HT1080 (cell line): ENCODE measurements at regions not wholly inside any gene's neighbourhood (a gene's known extent, or its start where the extent isn't known, plus 50 kb on each side); places are given as distances from the start of the nearest gene placed in this dataset.

ENCODE experiments used
- DNase-seq: peaks from one replicate; pipeline ENCODE4 v3.0.0-alpha.2; 2015; ENCODE audit warnings: low read depth

GRCh38 chr4:3705236-3705987, 60.8 kb upstream of the ADRA2C start:
- DNase-seq = no peak

DNA sequence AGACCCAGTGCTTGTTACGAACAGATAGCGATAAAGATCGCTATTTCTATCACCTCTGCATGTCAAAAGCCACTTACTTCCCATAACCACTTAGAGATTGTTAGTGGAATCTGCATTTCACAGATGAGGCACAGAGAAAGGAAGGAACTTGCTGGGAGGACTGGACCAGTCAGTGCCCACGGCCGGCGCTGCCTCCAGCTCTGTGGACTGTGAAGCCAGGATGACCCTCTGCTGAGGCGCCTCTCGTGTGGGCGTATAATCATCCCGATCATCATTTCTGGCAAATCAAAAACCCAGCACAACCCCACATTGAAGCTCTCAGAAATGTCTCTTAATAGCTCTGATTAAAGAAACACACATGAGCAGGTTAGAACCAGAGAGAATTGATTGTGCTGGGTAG, 61.5 kb upstream of the ADRA2C start:
- DNase-seq = no peak

GRCh38 chr4:3703677-3704521, 62.3 kb upstream of the ADRA2C start:
- no peak for DNase-seq

GRCh38 chr4:3703343-3703676, 62.9 kb upstream of the ADRA2C start:
- DNase-seq = no peak

GRCh38 chr4:3702561-3703221, 63.5 kb upstream of the ADRA2C start:
- no peak for DNase-seq

GRCh38 chr4:3701736-3702560, 64.2 kb upstream of the ADRA2C start:
- no peak for DNase-seq

DNA sequence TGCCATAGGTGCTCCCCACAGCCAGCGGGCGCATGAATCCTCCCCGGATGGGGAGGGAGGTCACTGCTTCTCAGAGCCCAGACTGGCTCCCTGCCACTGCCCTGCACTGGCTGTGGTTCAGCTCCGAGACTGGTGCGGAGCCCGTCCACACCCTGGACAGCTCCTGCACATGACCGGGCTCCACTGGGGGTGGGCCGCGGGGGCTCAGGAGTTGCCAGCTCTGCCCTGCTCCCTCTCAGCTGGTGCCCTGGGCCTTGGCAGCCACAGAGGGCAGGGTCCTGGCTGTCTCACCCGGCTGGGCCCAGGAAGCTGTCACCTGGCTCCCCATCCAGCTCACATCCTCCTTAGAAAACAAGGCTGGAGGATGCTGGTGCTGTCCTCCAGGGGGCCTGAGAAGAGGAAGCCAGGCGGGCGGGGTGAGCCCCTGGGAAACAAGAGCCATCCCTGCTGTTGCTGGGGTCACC, 64.9 kb upstream of the ADRA2C start:
- DNase-seq = no peak

DNA sequence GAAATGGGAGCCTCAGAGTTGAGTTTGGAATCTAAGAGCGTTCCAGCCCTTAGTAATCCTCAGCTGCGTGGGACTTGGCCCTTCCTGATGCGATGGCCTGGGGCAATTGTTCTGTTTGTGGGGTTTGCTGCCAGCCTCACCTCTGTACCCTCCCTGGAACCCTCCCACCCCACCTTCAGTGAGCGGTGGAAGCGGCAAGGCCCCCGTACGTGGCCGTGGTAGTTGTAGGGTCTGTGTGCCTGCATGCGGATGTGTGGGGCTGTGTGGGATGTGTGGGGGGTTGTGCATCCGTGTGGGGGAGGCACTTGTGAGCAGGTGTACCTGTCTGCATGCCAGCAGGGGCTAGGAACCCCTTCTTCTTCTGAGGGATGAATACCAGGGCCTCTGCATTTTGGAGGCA, 65.4 kb upstream of the ADRA2C start:
- DNase-seq = no peak

DNA sequence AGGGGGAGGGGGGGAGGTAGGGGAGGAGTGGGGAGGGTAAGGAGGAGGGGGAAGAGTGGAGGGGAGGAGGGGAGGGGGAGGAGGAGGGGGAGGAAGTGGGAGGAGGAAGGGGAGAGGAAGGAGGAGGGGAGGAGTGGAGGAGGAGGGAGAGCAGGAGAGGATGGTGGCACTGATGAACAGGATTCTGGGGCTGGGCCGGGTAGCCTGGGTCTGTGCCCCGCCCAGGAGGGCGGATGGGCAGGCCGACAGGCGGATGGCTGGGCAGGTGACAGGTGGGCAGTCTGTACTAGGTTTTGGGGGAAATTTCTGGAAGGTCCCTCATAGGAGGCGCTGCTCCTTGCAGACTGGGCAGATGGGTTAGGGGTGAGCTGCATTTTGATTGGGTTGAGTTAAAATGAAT, 66.0 kb upstream of the ADRA2C start:
- DNase-seq = no peak

- DNase-seq = no peak
Measured at GRCh38 chr4:3699678-3700077, 66.5 kb upstream of the ADRA2C start.

- DNase-seq = no peak
Measured at GRCh38 chr4:3699261-3699660, 66.9 kb upstream of the ADRA2C start.

DNA sequence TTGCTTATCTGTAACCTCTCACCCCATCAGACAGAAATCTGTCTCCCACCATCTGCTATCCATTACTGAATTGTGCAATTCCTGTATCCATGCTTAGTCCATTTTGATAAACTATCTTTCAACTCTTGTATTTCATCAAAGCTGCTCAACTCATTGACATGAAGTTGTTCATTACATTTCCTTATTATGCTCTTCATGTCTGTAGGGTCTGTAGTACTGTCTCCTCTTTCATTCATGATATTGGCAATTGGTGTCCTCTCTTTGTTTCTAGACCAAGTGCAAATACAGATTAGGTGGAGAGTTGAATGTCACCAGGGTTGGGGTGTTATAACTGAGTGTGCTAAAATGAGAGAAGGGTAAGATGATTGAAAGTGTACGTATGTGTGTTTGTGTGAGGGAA, 69.2 kb upstream of the ADRA2C start:
- DNase-seq = no peak

GRCh38 chr4:3690551-3691152, 75.5 kb upstream of the ADRA2C start:
- no peak for DNase-seq

DNA sequence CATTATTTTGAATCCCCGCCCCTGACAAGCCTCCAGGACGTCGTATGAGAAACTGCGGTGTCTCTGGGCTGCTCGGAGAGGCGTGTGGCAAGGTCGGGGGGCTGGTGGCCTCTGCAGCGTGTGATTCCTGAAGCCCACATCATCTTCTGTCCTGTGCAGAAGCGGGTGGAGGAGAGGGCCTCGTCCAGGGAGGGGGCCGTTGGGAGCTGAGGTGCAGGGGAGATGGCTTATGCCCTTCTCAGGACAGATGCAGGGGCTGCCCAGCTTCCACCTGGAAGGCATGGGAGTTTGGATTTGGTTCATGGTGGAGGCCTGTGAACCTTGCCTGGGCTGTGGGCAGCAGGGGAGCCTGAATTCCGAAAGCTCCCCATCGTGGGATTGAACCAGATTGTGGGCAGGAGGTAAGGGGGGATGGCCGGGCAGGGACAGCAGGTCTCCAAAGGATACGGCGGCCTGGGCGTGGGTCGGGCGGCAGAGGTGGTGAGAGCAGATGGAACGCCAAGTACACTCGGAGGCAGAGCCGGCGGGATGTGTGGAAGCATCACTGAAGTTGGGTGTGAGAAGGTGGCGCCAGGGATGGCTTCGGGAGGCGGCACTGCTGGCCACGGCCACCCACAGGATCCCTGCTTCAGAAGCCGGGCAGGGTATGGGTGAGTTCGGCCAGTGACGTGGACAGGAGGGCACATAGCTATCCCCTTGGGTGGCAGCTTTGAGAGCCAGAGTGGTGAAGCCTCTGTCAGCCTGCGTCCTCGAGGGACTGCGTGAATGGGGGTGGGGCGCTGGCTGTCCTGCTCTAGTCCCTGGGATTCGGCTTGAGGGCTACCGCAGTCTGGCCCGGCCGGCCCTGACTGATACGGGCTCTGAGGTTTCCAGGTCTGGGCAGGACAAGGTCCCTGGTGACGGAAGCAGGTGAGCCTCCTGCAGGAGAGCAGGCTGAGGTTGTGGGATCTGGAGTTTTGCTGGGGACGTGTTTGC, 76.3 kb upstream of the ADRA2C start:
- no peak for DNase-seq

- DNase-seq = no peak
Measured at GRCh38 chr4:3689006-3689405, 77.2 kb upstream of the ADRA2C start.

DNA sequence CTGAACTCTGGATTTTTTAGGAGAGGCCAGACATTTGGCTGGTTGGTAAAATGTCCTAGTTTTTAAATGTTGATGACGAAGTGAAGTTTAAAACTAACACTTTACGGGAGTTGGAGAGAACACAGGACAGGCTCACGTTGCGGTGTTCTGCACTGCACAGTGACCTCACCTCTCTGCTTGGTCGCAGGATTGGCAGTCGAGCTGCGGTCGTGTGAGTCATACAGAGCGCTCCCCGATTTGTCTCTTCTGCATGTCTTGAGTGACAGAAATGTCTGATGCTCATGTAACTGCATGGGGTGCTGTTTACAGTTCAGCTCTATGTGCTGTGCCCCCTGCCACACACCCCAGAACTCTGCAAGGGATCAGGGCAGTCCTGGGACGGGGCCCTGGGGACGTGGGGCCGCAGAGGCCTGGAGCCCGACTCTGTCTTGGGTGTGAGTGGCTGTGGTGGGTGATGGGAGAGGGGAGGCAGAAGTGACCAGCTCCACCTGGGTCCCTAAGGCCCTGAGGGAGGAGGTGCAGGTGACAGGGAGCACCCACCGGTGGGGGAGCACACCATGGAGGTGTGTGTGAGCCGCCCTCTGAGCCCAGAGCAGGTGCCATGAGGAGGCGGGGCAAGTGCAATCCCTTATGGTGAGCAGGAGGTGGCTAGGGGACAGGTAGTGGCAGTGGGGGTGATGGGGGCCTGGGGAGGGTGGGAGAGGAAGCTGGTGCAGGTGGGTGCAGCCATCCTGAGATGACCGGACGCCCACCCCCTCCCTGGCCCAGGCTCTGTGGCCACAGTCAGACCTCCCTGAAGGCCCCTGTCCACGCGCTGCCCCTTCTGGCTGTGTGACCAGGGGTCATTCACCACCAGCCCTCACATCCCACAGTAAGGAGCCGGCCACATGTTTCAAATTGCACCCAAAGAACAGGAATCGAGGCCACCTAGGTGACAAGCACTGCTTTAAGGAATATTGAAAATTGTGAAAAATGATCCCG, 77.9 kb upstream of the ADRA2C start:
- peak; percentile 39 for DNase-seq

DNA sequence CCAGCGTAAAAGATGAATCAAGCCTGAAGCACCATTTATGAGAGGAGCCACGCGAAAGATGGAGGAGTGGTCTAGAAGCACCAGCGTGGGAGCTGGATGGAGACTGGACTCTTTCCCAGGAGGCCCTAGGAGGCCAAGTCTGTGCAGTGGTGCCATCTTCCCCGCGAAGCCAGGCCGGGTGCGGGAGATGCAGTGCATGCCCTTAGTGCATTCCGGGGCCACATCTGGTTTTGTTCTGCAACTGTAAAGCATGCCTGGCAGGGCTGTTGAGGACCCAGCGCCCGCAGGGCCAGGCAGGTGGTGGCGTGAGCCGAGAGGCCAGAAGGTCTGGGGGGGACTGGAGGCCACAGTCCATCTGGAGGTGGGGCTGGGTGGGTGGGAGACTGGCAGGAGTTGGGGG, 78.6 kb upstream of the ADRA2C start:
- no peak for DNase-seq

DNA sequence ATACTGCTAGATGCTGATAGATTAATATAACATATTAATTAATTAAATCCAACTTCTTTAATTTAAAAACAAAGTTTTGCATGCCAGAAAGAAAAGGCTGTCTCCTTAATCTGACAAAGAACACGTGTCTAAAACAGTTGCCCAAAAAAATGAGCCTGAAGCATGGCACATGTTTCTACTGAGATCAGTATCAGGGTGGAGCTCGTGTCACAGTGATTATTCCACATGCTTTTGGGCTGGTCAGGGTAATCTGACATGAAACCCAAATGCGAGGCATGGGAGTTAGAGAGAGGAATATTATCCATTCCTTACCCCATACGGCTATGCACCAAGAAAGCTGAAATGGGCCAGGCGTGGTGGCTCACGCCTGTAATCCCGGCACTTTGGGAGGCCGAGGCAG, 79.4 kb upstream of the ADRA2C start:
- no peak for DNase-seq
